OCI-M1 (cell line): ENCODE measurements at regions not wholly inside any gene's neighbourhood (a gene's known extent, or its start where the extent isn't known, plus 50 kb on each side); places are given as distances from the start of the nearest gene placed in this dataset.
"Not testable (repeated sequence)": the region's sequence is repeated elsewhere in the genome, so short reads cannot be mapped to it uniquely, and the experiment has no call there.

Source experiments
- DNase-seq: peaks from one replicate; lab custom pipeline; 2025; lab: John Stamatoyannopoulos, UW

DNA sequence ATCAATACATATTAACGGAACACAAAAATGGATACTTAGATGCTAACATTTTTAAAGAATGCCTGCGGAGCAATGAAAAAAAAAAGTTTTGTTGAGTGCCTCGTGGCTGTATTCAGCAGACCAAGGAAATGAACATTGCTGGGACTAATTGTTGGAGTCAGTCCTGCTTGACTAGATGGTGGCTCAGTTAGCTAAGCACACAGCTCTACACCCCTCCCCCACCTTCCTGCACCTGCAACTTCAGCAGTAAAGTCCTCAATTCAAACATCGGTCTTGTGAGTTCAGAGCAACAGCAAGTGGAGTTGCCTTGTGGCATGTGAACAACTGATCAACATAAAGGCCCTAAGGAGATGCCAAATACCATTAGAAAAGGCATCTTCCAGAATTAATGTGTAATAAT is 326.0 kb upstream of the NPSR1 start:
- no peak for DNase-seq

DNA sequence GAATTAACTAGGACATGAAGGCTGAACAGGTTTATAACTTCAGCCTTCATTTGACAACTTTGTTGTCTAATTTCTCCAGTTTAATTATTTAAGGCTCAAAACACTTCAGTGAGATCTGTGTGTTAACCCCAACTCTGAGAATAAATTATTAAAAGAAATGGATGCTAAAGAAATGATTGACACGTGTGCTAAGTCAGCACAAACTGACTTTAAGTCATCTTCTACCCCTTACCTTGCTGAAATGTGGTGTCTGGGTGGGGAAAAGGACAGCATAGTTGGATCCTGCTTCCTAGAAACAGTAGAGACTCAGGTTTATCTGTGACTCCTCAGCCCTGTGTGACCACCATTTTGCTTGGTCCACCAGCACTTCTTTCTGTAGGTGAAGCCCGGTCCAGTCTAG is 324.8 kb upstream of the NPSR1 start:
- DNase-seq, result no peak

GRCh38 chr7:34333925-34334324 is 324.1 kb upstream of the NPSR1 start:
- no peak for DNase-seq

GRCh38 chr7:34337163-34337562 is 320.9 kb upstream of the NPSR1 start:
- DNase-seq, result no peak

- no peak for DNase-seq
These were observed 319.0 kb upstream of the NPSR1 start for GRCh38 chr7:34338961-34339526.

GRCh38 chr7:34341326-34341725 is 316.7 kb upstream of the NPSR1 start:
- DNase-seq, result no peak

GRCh38 chr7:34342387-34342786 is 315.6 kb upstream of the NPSR1 start:
- DNase-seq, result no peak

- DNase-seq, result no peak
These were observed 314.4 kb upstream of the NPSR1 start for GRCh38 chr7:34343667-34344066.

DNA sequence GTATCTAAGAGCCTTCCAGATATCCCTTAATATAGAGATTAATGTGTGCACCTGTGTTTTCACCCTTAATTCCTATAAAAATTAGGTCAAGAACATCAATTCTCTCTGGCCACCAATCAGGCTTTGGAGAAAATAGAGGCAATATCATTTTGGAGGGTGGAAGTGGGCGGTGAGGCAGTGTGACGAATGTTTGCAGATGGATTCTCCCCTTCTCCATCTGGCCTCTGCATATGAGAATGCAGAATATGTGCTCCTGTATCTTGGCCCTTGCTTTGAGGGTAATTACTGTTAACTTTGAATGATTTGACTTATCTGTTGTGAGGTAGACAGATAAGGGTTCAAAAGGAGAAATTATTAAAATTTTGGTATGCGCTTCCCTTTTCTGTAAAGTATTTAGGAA is 304.0 kb upstream of the NPSR1 start:
- peak; percentile 51 for DNase-seq

DNA sequence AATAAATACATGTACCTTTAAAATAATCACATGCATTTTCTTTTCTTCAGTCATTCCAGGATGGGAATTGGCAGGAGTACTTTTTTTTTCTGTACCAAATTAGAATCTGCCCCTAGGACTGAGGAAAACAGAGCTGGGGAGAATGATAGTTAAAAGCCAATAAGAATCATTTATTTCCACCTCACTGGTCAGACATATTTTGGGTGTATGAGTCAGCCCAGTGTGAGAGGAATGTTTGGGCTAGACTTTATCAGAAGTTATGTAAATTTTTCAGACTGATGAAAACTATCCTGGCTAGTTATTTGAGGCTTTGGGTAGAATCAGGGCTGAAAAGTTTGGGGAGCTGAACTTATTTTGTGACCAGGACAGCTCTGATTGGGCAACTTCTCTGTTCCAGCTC is 303.1 kb upstream of the NPSR1 start:
- peak; percentile 1 for DNase-seq

GRCh38 chr7:34357068-34357467 is 300.9 kb upstream of the NPSR1 start:
- DNase-seq, result peak; percentile 3

GRCh38 chr7:34357946-34358345 is 300.1 kb upstream of the NPSR1 start:
- DNase-seq, result no peak

GRCh38 chr7:34358578-34358977 is 299.4 kb upstream of the NPSR1 start:
- not testable (repeated sequence) for DNase-seq

DNA sequence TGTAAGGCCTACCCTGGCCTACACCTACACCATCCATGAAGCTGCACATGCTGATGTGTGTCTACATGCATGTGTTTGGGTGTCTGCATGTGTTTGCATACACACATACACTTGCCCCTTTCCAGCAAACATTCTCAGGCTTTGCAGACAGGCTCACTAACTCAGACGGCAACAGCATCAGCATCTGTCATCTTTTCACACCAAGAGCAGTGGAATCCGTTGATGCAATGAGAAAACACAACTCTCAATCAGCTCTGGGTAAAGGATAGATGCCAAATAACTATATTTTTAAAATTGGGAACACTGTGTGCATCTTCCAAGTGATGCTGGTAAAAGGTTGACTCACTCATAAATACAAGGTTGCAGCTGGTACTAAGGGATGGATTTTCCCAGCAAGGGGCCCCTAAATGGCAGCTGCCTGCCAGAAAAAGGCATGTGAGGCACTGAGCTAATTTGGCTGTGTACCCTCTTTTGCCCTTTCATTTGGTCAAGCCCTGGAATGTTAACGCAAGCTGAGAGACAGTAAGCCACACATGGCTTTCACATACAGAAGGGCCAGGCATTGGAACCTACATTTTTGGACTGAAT is 296.3 kb upstream of the NPSR1 start:
- no peak for DNase-seq

- DNase-seq, result no peak
These were observed 295.4 kb upstream of the NPSR1 start for GRCh38 chr7:34362621-34363020.

GRCh38 chr7:34364130-34364529 is 293.9 kb upstream of the NPSR1 start:
- no peak for DNase-seq

DNA sequence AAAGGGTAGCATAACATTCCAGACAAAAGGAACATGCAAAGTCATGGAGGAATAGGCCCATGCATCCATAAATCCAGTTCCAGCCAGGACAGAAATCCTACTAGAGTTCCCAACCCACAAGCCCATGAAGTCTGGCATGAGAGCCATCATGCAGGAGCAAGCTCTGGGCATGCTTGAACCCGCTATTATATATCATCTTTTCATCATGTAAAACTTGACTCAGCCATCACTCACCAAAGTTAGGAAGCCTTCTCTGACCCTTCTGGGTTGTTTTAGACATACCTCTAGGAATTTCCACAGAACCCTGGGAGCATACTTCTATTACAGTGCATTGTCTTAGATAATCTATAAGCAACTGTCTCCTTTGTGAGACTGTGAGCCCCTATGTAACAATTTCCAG is 293.0 kb upstream of the NPSR1 start:
- no peak for DNase-seq

DNA sequence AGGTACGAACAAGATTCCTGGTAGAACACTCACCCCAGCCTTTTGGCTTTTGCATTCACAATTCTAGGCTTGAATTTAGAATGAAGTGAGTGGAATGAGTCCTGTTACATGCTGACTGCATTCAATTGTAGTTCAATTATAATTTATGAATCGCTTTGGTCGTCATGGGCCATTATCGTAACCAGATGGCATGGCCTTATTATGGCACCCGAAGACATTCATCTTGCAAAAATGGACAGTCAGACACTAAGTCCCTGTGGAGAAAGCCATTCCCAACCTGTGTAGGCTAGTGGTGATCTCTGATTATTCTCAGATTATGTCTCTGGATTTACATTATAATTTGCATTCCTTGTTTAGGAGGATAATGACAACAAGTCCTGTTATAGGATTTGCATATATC is 292.4 kb upstream of the NPSR1 start:
- no peak for DNase-seq

- no peak for DNase-seq
These were observed 286.1 kb upstream of the NPSR1 start for GRCh38 chr7:34371922-34372321.

DNA sequence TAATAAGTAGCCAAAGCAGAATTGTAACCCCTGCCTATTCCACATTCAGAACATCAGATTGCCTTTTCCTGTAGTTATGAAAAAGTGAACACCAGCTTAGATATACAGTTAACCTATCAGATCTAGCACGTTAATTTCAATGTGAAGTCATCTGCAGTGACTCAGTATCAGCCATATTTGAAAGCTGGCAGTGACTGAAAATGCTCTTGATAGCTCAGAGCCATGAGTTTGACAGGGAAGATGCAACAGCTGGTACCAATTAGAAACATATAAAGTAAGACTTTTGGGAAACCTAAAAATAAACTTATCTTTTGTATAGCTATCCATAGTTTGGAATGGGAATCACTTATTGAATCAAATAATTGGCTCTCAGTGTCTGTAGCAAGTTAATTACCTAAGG is 284.1 kb upstream of the NPSR1 start:
- no peak for DNase-seq

GRCh38 chr7:34382166-34382893 is 275.7 kb upstream of the NPSR1 start:
- DNase-seq, result no peak

DNA sequence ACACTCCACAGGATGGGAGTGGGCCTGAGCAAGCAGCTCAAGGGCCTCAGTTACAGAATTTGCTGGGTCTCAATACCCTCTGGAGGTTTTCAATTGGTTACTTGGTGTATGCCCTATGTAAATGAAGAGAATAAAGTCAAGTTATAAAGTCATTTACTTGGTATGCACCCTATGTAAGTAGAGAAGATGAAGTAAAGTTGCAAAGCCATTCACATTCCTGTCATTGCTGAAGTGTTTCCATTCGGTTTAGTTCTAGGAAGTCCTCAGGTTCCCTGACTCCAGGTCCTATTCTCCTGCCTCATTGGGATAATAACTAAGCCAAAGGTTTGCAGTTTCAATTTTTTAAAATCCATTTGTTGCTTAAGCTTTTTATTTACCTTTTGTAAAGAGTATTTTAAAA is 272.6 kb upstream of the NPSR1 start:
- DNase-seq, result no peak

- DNase-seq, result no peak
These were observed 268.5 kb upstream of the NPSR1 start for GRCh38 chr7:34389332-34390078.
